ENCODE measurements at regions not wholly inside any gene's neighbourhood (a gene's known extent, or its start where the extent isn't known, plus 50 kb on each side); places are given as distances from the start of the nearest gene placed in this dataset.

GRCh38 chr2:12061286-12062052, 315.0 kb downstream of the LPIN1 start:
- no peak for TF ChIP-seq CTCF (IDR thresholded peaks at IDR 0.05; ENCODE audit: unreplicated experiment)
- Mint-ChIP-seq H3K9me3 (ENCODE audit: low read depth) (peaks cover 4% of the 10 kb centered on the region), H3K4me3 (ENCODE audit: low read depth) (no peak overlapping the region), H3K27ac (no peak overlapping the region), H3K4me1 (ENCODE audit: low read depth) (no peaks in the 10 kb centered on the region), H3K36me3 (ENCODE audit: insufficient read depth) (no peaks in the 10 kb centered on the region), H3K27me3 (peaks cover 13% of the 10 kb centered on the region)
- DNase-seq (ENCODE audit: low spot score, unreplicated experiment): no peak

GRCh38 chr2:12062053-12062395, 315.6 kb downstream of the LPIN1 start:
- DNase-seq (ENCODE audit: low spot score, unreplicated experiment): no peak
- H3K4me3 Mint-ChIP-seq (ENCODE audit: low read depth): no peak overlapping the region
- H3K36me3 Mint-ChIP-seq (ENCODE audit: insufficient read depth): no peaks in the 10 kb centered on the region
- peaks cover 4% of the 10 kb centered on the region for H3K9me3 Mint-ChIP-seq (ENCODE audit: low read depth)
- no peak for TF ChIP-seq CTCF (IDR thresholded peaks at IDR 0.05; ENCODE audit: unreplicated experiment)
- H3K27me3 Mint-ChIP-seq: peaks cover 10% of the 10 kb centered on the region
- no peak overlapping the region for H3K27ac Mint-ChIP-seq
- no peaks in the 10 kb centered on the region for H3K4me1 Mint-ChIP-seq (ENCODE audit: low read depth)

- Mint-ChIP-seq H3K9me3 (ENCODE audit: low read depth) (peaks cover 4% of the 10 kb centered on the region), H3K4me3 (ENCODE audit: low read depth) (no peak overlapping the region), H3K36me3 (ENCODE audit: insufficient read depth) (no peaks in the 10 kb centered on the region), H3K27me3 (peaks cover 10% of the 10 kb centered on the region), H3K4me1 (ENCODE audit: low read depth) (no peaks in the 10 kb centered on the region), H3K27ac (no peak overlapping the region)
- no peak for DNase-seq (ENCODE audit: low spot score, unreplicated experiment)
- TF ChIP-seq CTCF (IDR thresholded peaks at IDR 0.05; ENCODE audit: unreplicated experiment): no peak
These were observed 316.8 kb downstream of the LPIN1 start for GRCh38 chr2:12063210-12063609.

GRCh38 chr2:12064153-12064552, 317.7 kb downstream of the LPIN1 start:
- Mint-ChIP-seq H3K27me3 (peaks cover 10% of the 10 kb centered on the region), H3K4me3 (ENCODE audit: low read depth) (no peak overlapping the region), H3K9me3 (ENCODE audit: low read depth) (peaks cover 4% of the 10 kb centered on the region), H3K36me3 (ENCODE audit: insufficient read depth) (no peaks in the 10 kb centered on the region), H3K4me1 (ENCODE audit: low read depth) (no peaks in the 10 kb centered on the region), H3K27ac (no peak overlapping the region)
- DNase-seq (ENCODE audit: low spot score, unreplicated experiment): no peak
- no peak for TF ChIP-seq CTCF (IDR thresholded peaks at IDR 0.05; ENCODE audit: unreplicated experiment)

GRCh38 chr2:12066116-12066515, 319.7 kb downstream of the LPIN1 start:
- Mint-ChIP-seq H3K27me3 (no peaks in the 10 kb centered on the region), H3K4me3 (ENCODE audit: low read depth) (no peak overlapping the region), H3K4me1 (ENCODE audit: low read depth) (no peaks in the 10 kb centered on the region), H3K27ac (no peak overlapping the region), H3K36me3 (ENCODE audit: insufficient read depth) (no peaks in the 10 kb centered on the region), H3K9me3 (ENCODE audit: low read depth) (peaks cover 4% of the 10 kb centered on the region)
- TF ChIP-seq CTCF (IDR thresholded peaks at IDR 0.05; ENCODE audit: unreplicated experiment): no peak
- no peak for DNase-seq (ENCODE audit: low spot score, unreplicated experiment)

Data from progenitor cell of endocrine pancreas (in vitro differentiated cells).